ENCODE measurements at regions not wholly inside any gene's neighbourhood (a gene's known extent, or its start where the extent isn't known, plus 50 kb on each side); places are given as distances from the start of the nearest gene placed in this dataset.
"Not testable (repeated sequence)": the region's sequence is repeated elsewhere in the genome, so short reads cannot be mapped to it uniquely, and the experiment has no call there.

- H3K27me3 ChIP-seq (ENCODE audit: insufficient read depth, low read length): no peaks in the 10 kb centered on the region
- no peaks in the 10 kb centered on the region for H3K36me3 ChIP-seq (ENCODE audit: insufficient read depth, low read length)
- no peak overlapping the region for H3K27ac ChIP-seq (ENCODE audit: low read depth, low read length)
- H3K4me3 ChIP-seq (ENCODE audit: low read depth, low read length): no peak overlapping the region
- no peaks in the 10 kb centered on the region for H3K79me2 ChIP-seq (ENCODE audit: control insufficient read depth, insufficient read depth, low read length, unreplicated experiment)
- H3K4me1 ChIP-seq (ENCODE audit: control insufficient read depth, insufficient read depth, low read length, unreplicated experiment): no peaks in the 10 kb centered on the region
- no peak overlapping the region for H2AFZ ChIP-seq (ENCODE audit: low read length, unreplicated experiment)
Measured at GRCh38 chr2:153308466-153308865, 170.1 kb downstream of the RPRM start.

GRCh38 chr2:153307223-153307622 is 171.3 kb downstream of the RPRM start:
- no peaks in the 10 kb centered on the region for H3K4me1 ChIP-seq (ENCODE audit: control insufficient read depth, insufficient read depth, low read length, unreplicated experiment)
- no peaks in the 10 kb centered on the region for H3K27me3 ChIP-seq (ENCODE audit: insufficient read depth, low read length)

GRCh38 chr2:153299809-153300208 is 178.8 kb downstream of the RPRM start:
- Histone ChIP-seq H3K79me2 (ENCODE audit: control insufficient read depth, insufficient read depth, low read length, unreplicated experiment) (no peaks in the 10 kb centered on the region), H2AFZ (ENCODE audit: low read length, unreplicated experiment) (no peak overlapping the region), H3K4me3 (ENCODE audit: low read depth, low read length) (no peak overlapping the region), H3K36me3 (ENCODE audit: insufficient read depth, low read length) (no peaks in the 10 kb centered on the region), H3K27ac (ENCODE audit: low read depth, low read length) (no peak overlapping the region), H3K4me1 (ENCODE audit: control insufficient read depth, insufficient read depth, low read length, unreplicated experiment) (no peaks in the 10 kb centered on the region), H3K27me3 (ENCODE audit: insufficient read depth, low read length) (no peaks in the 10 kb centered on the region)

More at GRCh38 chr2:153307223-153307622, 171.3 kb downstream of the RPRM start:
- no peaks in the 10 kb centered on the region for H3K79me2 ChIP-seq (ENCODE audit: control insufficient read depth, insufficient read depth, low read length, unreplicated experiment)
- H3K4me3 ChIP-seq (ENCODE audit: low read depth, low read length): no peak overlapping the region
- H3K36me3 ChIP-seq (ENCODE audit: insufficient read depth, low read length): no peaks in the 10 kb centered on the region
- no peak overlapping the region for H2AFZ ChIP-seq (ENCODE audit: low read length, unreplicated experiment)
- H3K27ac ChIP-seq (ENCODE audit: low read depth, low read length): no peak overlapping the region

GRCh38 chr2:153299217-153299616 is 179.3 kb downstream of the RPRM start:
- Histone ChIP-seq H3K27me3 (ENCODE audit: insufficient read depth, low read length) (no peaks in the 10 kb centered on the region), H3K36me3 (ENCODE audit: insufficient read depth, low read length) (no peaks in the 10 kb centered on the region), H3K27ac (ENCODE audit: low read depth, low read length) (no peak overlapping the region), H3K4me3 (ENCODE audit: low read depth, low read length) (no peak overlapping the region), H3K79me2 (ENCODE audit: control insufficient read depth, insufficient read depth, low read length, unreplicated experiment) (no peaks in the 10 kb centered on the region), H2AFZ (ENCODE audit: low read length, unreplicated experiment) (no peak overlapping the region), H3K4me1 (ENCODE audit: control insufficient read depth, insufficient read depth, low read length, unreplicated experiment) (no peaks in the 10 kb centered on the region)

- no peaks in the 10 kb centered on the region for H3K27me3 ChIP-seq (ENCODE audit: insufficient read depth, low read length)
- H3K79me2 ChIP-seq (ENCODE audit: control insufficient read depth, insufficient read depth, low read length, unreplicated experiment): no peaks in the 10 kb centered on the region
- H3K4me1 ChIP-seq (ENCODE audit: control insufficient read depth, insufficient read depth, low read length, unreplicated experiment): no peaks in the 10 kb centered on the region
- H3K4me3 ChIP-seq (ENCODE audit: low read depth, low read length): no peak overlapping the region
- no peak overlapping the region for H2AFZ ChIP-seq (ENCODE audit: low read length, unreplicated experiment)
- no peaks in the 10 kb centered on the region for H3K36me3 ChIP-seq (ENCODE audit: insufficient read depth, low read length)
- no peak overlapping the region for H3K27ac ChIP-seq (ENCODE audit: low read depth, low read length)
Measured at GRCh38 chr2:153294199-153294786, 184.3 kb downstream of the RPRM start.

- no peak overlapping the region for H3K27ac ChIP-seq (ENCODE audit: low read depth, low read length)
- H3K27me3 ChIP-seq (ENCODE audit: insufficient read depth, low read length): no peaks in the 10 kb centered on the region
- H3K36me3 ChIP-seq (ENCODE audit: insufficient read depth, low read length): no peaks in the 10 kb centered on the region
- no peak overlapping the region for H2AFZ ChIP-seq (ENCODE audit: low read length, unreplicated experiment)
- no peaks in the 10 kb centered on the region for H3K4me1 ChIP-seq (ENCODE audit: control insufficient read depth, insufficient read depth, low read length, unreplicated experiment)
- H3K4me3 ChIP-seq (ENCODE audit: low read depth, low read length): no peak overlapping the region
- H3K79me2 ChIP-seq (ENCODE audit: control insufficient read depth, insufficient read depth, low read length, unreplicated experiment): no peaks in the 10 kb centered on the region
Measured at GRCh38 chr2:153291718-153292117, 186.8 kb downstream of the RPRM start.

- Histone ChIP-seq H3K36me3 (ENCODE audit: insufficient read depth, low read length) (no peaks in the 10 kb centered on the region), H3K27ac (ENCODE audit: low read depth, low read length) (no peak overlapping the region), H3K27me3 (ENCODE audit: insufficient read depth, low read length) (no peaks in the 10 kb centered on the region), H3K4me1 (ENCODE audit: control insufficient read depth, insufficient read depth, low read length, unreplicated experiment) (no peaks in the 10 kb centered on the region), H2AFZ (ENCODE audit: low read length, unreplicated experiment) (no peak overlapping the region), H3K79me2 (ENCODE audit: control insufficient read depth, insufficient read depth, low read length, unreplicated experiment) (no peaks in the 10 kb centered on the region), H3K4me3 (ENCODE audit: low read depth, low read length) (peak overlapping the region; percentile 54; the same call in 1 of the 2 replicates)
Measured at GRCh38 chr2:153287109-153287801, 191.3 kb downstream of the RPRM start.

GRCh38 chr2:153268941-153269461 is 209.6 kb downstream of the RPRM start:
- H3K79me2 ChIP-seq (ENCODE audit: control insufficient read depth, insufficient read depth, low read length, unreplicated experiment): no peaks in the 10 kb centered on the region
- H2AFZ ChIP-seq (ENCODE audit: low read length, unreplicated experiment): no peak overlapping the region
- H3K27me3 ChIP-seq (ENCODE audit: insufficient read depth, low read length): no peaks in the 10 kb centered on the region
- H3K4me3 ChIP-seq (ENCODE audit: low read depth, low read length): no peak overlapping the region
- H3K36me3 ChIP-seq (ENCODE audit: insufficient read depth, low read length): no peaks in the 10 kb centered on the region
- H3K27ac ChIP-seq (ENCODE audit: low read depth, low read length): no peak overlapping the region
- H3K4me1 ChIP-seq (ENCODE audit: control insufficient read depth, insufficient read depth, low read length, unreplicated experiment): no peaks in the 10 kb centered on the region

GRCh38 chr2:153256876-153257275 is 221.7 kb downstream of the RPRM start:
- H3K4me1 ChIP-seq (ENCODE audit: control insufficient read depth, insufficient read depth, low read length, unreplicated experiment); H3K27me3 ChIP-seq (ENCODE audit: insufficient read depth, low read length); H3K27ac ChIP-seq (ENCODE audit: low read depth, low read length); H3K79me2 ChIP-seq (ENCODE audit: control insufficient read depth, insufficient read depth, low read length, unreplicated experiment); H2AFZ ChIP-seq (ENCODE audit: low read length, unreplicated experiment); H3K4me3 ChIP-seq (ENCODE audit: low read depth, low read length); H3K36me3 ChIP-seq (ENCODE audit: insufficient read depth, low read length): not testable (repeated sequence)

GRCh38 chr2:153246636-153247035 is 231.9 kb downstream of the RPRM start:
- not testable (repeated sequence) for H3K27me3 ChIP-seq (ENCODE audit: insufficient read depth, low read length); H3K4me3 ChIP-seq (ENCODE audit: low read depth, low read length); H2AFZ ChIP-seq (ENCODE audit: low read length, unreplicated experiment)

GRCh38 chr2:153235516-153235915 is 243.0 kb downstream of the RPRM start:
- no peaks in the 10 kb centered on the region for H3K36me3 ChIP-seq (ENCODE audit: insufficient read depth, low read length)
- H3K79me2 ChIP-seq (ENCODE audit: control insufficient read depth, insufficient read depth, low read length, unreplicated experiment): no peaks in the 10 kb centered on the region
- no peak overlapping the region for H3K4me3 ChIP-seq (ENCODE audit: low read depth, low read length)

More at GRCh38 chr2:153246636-153247035, 231.9 kb downstream of the RPRM start:
- H3K4me1 ChIP-seq (ENCODE audit: control insufficient read depth, insufficient read depth, low read length, unreplicated experiment); H3K27ac ChIP-seq (ENCODE audit: low read depth, low read length); H3K79me2 ChIP-seq (ENCODE audit: control insufficient read depth, insufficient read depth, low read length, unreplicated experiment); H3K36me3 ChIP-seq (ENCODE audit: insufficient read depth, low read length): not testable (repeated sequence)

More at GRCh38 chr2:153235516-153235915, 243.0 kb downstream of the RPRM start:
- Histone ChIP-seq H2AFZ (ENCODE audit: low read length, unreplicated experiment) (no peak overlapping the region), H3K27me3 (ENCODE audit: insufficient read depth, low read length) (no peaks in the 10 kb centered on the region), H3K27ac (ENCODE audit: low read depth, low read length) (no peak overlapping the region), H3K4me1 (ENCODE audit: control insufficient read depth, insufficient read depth, low read length, unreplicated experiment) (no peaks in the 10 kb centered on the region)
